ENCODE measurements at regions not wholly inside any gene's neighbourhood (a gene's known extent, or its start where the extent isn't known, plus 50 kb on each side); places are given as distances from the start of the nearest gene placed in this dataset.

DNA sequence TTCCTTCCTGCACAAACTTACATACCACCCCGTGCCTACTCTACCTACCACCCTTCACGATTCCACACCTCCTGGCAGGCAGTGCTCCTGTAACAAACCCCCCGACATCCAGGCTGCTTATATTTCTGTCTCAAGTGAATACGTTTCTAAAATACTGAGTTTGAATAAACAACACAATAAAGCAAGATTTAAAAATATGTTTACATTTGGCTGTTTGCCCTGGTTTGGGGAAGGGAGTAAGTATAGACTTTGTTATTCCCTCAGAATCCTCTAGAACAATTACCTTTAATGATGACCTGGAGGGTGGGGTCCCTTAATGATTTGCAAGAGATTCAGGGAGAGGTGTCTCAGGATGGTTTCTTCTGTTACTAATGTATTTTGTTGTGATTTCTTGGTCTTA, 402.6 kb upstream of the TBL1XR1 start:
- Histone ChIP-seq H3K4me3 (no peak overlapping the region), H3K4me1 (peaks cover 19% of the 10 kb centered on the region), H3K27ac (no peak overlapping the region)

DNA sequence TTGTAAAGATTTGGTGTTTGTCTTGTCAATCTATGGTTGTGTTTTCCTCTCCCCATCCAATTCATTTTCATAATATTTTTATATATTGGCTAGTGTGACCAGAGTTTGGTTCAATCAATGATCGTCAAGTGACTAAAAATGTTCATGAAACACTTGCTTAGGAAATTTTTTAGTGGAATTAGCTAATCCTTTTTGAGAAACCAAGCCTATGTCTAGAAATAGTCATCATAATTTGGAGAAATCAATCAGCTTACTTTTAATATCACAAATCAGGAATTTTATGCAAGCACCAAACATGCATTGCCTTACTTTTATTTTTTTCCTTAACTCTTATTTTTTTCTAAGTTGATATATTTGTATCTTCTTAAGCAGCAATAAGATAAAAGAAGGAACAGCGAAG, 403.1 kb upstream of the TBL1XR1 start:
- Histone ChIP-seq H3K36me3 (no peaks in the 10 kb centered on the region), H3K4me3 (no peak overlapping the region), H3K27ac (no peak overlapping the region), H3K4me1 (peaks cover 19% of the 10 kb centered on the region), H3K9me3 (replicated peaks) (peaks cover 5% of the 10 kb centered on the region; the same call in 1 of the 2 replicates), H3K27me3 (no peaks in the 10 kb centered on the region)
- DNase-seq, result no peak

More for the DNA sequence above, 402.6 kb upstream of the TBL1XR1 start:
- no peak for DNase-seq
- H3K9me3 ChIP-seq (replicated peaks), result peaks cover under 1% of the 10 kb centered on the region; the same call in 1 of the 2 replicates
- no peaks in the 10 kb centered on the region for H3K36me3 ChIP-seq
- no peaks in the 10 kb centered on the region for H3K27me3 ChIP-seq

- Histone ChIP-seq H3K36me3 (no peaks in the 10 kb centered on the region), H3K4me1 (peaks cover 19% of the 10 kb centered on the region), H3K27ac (no peak overlapping the region), H3K27me3 (no peaks in the 10 kb centered on the region), H3K9me3 (replicated peaks) (peaks cover 5% of the 10 kb centered on the region; the same call in 1 of the 2 replicates), H3K4me3 (no peak overlapping the region)
- no peak for DNase-seq
Observed at GRCh38 chr3:177601152-177601551, 403.9 kb upstream of the TBL1XR1 start.

- DNase-seq, result no peak
- Histone ChIP-seq H3K4me1 (peaks cover 27% of the 10 kb centered on the region), H3K27ac (no peak overlapping the region)
Observed at GRCh38 chr3:177602601-177603147, 405.4 kb upstream of the TBL1XR1 start.

GRCh38 chr3:177603148-177603603, 405.9 kb upstream of the TBL1XR1 start:
- no peak overlapping the region; the same call in 1 of the 2 replicates for H3K27ac ChIP-seq
- H3K36me3 ChIP-seq, result no peaks in the 10 kb centered on the region
- peaks cover 5% of the 10 kb centered on the region; the same call in 1 of the 2 replicates for H3K9me3 ChIP-seq (replicated peaks)
- peak in 1 of 2 experiments; percentile 25 for DNase-seq
- peaks cover 25% of the 10 kb centered on the region for H3K4me1 ChIP-seq
- H3K4me3 ChIP-seq, result no peak overlapping the region
- H3K27me3 ChIP-seq, result no peaks in the 10 kb centered on the region

More at GRCh38 chr3:177602601-177603147, 405.4 kb upstream of the TBL1XR1 start:
- H3K27me3 ChIP-seq, result no peaks in the 10 kb centered on the region
- H3K36me3 ChIP-seq, result no peaks in the 10 kb centered on the region
- H3K9me3 ChIP-seq (replicated peaks), result peaks cover 5% of the 10 kb centered on the region; the same call in 1 of the 2 replicates
- no peak overlapping the region for H3K4me3 ChIP-seq

DNA sequence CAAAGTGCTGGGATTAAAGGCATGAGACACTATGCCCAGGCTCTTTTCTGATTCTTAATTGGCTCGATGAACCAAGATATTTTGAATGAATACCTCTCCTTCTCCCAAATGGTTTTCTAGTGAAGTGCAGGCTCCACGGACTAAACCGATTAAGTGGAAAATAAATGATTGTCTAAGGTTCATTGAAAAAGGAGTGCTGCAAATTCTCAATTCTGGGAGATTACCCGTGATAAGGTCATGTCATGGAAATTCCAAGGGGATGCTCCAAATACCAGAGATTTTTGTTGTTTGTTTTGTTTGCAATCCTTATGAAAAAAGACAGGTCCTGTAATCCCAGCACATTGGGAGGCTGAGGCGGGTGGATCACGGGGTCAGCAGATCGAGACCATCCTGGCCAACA, 406.9 kb upstream of the TBL1XR1 start:
- no peaks in the 10 kb centered on the region for H3K36me3 ChIP-seq
- no peak overlapping the region for H3K4me3 ChIP-seq
- no peak overlapping the region for H3K27ac ChIP-seq
- peaks cover 5% of the 10 kb centered on the region; the same call in 1 of the 2 replicates for H3K9me3 ChIP-seq (replicated peaks)
- no peaks in the 10 kb centered on the region for H3K27me3 ChIP-seq
- DNase-seq, result no peak
- peaks cover 25% of the 10 kb centered on the region for H3K4me1 ChIP-seq

DNA sequence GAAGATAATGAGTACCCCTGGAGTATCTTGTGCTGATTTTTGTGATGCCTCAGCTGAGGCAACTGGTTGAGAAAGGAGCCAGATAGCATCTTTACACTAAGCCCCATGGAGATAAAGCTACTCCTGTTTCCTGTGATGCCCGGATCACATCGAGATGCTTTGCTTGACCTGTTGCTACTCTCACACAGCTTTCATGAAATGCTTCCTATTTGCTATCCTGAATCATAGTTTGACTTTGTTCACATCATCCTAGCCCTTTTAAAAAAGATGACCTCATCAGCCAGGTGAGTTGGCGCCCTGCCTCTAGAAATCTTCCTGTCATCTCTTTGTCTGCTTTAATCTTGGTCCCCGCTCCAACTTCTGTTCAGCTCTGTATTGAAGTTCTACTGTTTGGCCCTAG, 409.6 kb upstream of the TBL1XR1 start:
- DNase-seq, result peak in 1 of 2 experiments; percentile 47
- peaks cover 5% of the 10 kb centered on the region; the same call in 1 of the 2 replicates for H3K9me3 ChIP-seq (replicated peaks)
- no peaks in the 10 kb centered on the region for H3K36me3 ChIP-seq
- H3K4me3 ChIP-seq, result no peak overlapping the region
- H3K27me3 ChIP-seq, result no peaks in the 10 kb centered on the region
- peaks cover 34% of the 10 kb centered on the region for H3K4me1 ChIP-seq
- H3K27ac ChIP-seq, result peak overlapping the region; percentile 9; the same call in 1 of the 2 replicates

DNA sequence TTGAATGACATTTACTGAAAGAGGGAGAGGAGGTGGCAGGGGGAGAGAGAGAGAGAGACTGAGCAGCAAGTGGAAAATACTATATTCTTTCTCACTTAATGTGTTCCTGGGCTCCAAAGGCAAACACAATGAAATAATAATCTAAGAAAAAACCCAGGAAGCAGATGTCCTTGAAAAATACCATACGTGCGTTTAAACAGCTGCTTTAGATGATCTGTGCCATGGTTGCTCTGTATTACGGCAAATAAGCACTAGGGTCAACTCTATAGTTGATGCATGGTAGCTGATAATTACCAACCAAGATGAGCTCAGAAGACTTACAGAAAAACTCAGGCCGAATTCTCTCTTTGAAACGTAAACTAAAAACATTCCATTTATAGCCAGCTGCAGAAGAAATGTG, 410.3 kb upstream of the TBL1XR1 start:
- H3K27ac ChIP-seq, result peak overlapping the region; percentile 9; the same call in 1 of the 2 replicates
- H3K36me3 ChIP-seq, result no peaks in the 10 kb centered on the region
- peaks cover 5% of the 10 kb centered on the region; the same call in 1 of the 2 replicates for H3K9me3 ChIP-seq (replicated peaks)
- no peak overlapping the region for H3K4me3 ChIP-seq
- peak in 1 of 2 experiments; percentile 36 for DNase-seq
- H3K27me3 ChIP-seq, result no peaks in the 10 kb centered on the region
- peaks cover 34% of the 10 kb centered on the region for H3K4me1 ChIP-seq

- H3K27ac ChIP-seq, result no peak overlapping the region
- no peak for DNase-seq
- peaks cover 25% of the 10 kb centered on the region for H3K4me1 ChIP-seq
- H3K9me3 ChIP-seq (replicated peaks), result peaks cover 5% of the 10 kb centered on the region; the same call in 1 of the 2 replicates
- H3K27me3 ChIP-seq, result no peaks in the 10 kb centered on the region
- no peaks in the 10 kb centered on the region for H3K36me3 ChIP-seq
- no peak overlapping the region for H3K4me3 ChIP-seq
Observed at GRCh38 chr3:177608443-177608842, 411.2 kb upstream of the TBL1XR1 start.

GRCh38 chr3:177609613-177610012, 412.3 kb upstream of the TBL1XR1 start:
- DNase-seq, result no peak
- H3K4me1 ChIP-seq, result peaks cover 24% of the 10 kb centered on the region
- H3K27ac ChIP-seq, result no peak overlapping the region
- no peaks in the 10 kb centered on the region for H3K27me3 ChIP-seq
- H3K36me3 ChIP-seq, result no peaks in the 10 kb centered on the region
- peaks cover 5% of the 10 kb centered on the region; the same call in 1 of the 2 replicates for H3K9me3 ChIP-seq (replicated peaks)
- H3K4me3 ChIP-seq, result no peak overlapping the region

GRCh38 chr3:177610262-177610661, 413.0 kb upstream of the TBL1XR1 start:
- Histone ChIP-seq H3K36me3 (no peaks in the 10 kb centered on the region), H3K9me3 (replicated peaks) (peaks cover under 1% of the 10 kb centered on the region; the same call in 1 of the 2 replicates), H3K27ac (no peak overlapping the region), H3K27me3 (no peaks in the 10 kb centered on the region), H3K4me3 (no peak overlapping the region), H3K4me1 (peaks cover 31% of the 10 kb centered on the region)
- DNase-seq, result no peak

DNA sequence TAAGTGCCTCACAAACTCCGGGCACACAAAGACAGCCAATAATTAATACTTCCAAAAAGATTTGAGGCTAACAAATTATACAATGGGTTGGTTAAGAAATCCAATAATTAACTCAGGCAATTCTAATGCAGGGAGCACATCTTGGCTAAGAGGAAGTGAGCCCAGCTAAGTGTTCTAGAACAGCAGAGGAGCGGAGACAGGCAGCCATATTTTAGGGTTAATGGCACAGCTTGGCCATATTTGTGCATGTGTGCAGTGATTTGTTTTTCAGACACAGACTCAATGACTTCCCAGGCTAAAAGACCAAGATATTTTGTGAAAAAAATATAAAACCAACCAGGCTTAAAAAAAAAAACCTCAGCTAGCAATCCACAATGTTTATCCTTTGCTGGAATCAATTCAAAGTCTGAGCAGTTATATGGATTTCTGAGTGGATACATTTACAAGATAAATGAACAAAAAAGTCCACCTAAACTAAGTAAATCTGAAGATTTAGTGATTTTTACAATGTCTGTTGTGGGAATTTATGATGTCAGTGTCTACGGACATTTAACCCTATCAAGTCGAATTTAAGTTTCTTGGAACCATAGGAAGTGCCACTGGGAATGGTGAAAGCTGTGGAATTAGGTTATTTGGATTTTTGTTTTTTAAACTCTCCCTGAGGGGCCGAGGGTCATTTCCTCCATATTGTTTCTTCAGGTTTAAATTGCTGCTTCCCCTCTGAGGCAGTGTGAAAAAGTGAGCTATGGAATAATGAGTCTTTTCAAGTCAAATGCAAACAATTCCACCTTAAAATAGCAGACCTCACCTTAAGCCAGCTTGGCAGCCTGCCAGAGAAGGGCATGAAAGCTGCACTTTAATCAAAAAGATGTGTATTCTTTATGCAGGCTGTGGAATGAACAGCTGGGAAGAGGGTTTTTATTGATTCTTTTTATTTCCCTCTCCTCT, 413.7 kb upstream of the TBL1XR1 start:
- peak overlapping the region; percentile 16; the same call in 1 of the 2 replicates for H3K27ac ChIP-seq
- H3K4me3 ChIP-seq, result peak overlapping the region; percentile 4; the same call in 1 of the 2 replicates
- peak; percentile 57 to 76 for DNase-seq
- no peaks in the 10 kb centered on the region for H3K36me3 ChIP-seq
- no peaks in the 10 kb centered on the region for H3K27me3 ChIP-seq
- peaks cover 32% of the 10 kb centered on the region for H3K4me1 ChIP-seq
- H3K9me3 ChIP-seq (replicated peaks), result no peaks in the 10 kb centered on the region; the same call in 1 of the 2 replicates

DNA sequence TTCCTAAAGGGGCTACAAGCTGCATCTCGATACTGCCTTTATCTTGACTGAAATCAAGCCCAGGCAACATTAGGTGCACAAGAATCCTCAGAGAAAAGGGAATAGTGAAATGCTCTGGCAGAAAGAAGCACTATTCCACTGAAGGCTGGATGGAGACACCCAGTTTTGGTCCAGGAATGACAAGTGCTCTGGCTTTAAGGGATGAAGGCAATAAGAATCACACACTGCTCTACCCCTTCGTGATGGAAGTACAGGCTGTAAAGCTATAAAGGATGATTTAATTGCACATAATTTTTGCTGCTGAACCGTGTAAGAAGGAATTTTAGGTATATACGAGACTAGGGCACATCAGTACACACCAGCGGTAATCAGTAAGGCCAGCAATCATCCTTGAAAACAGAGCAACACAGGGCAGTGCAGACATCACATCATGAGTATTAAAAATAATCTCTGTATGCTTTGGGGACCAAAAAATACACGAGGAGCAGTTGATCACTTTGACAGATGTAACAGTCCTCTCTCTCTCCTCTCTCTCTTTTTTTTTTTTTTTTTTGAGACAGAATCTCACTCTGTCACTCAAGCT, 414.6 kb upstream of the TBL1XR1 start:
- DNase-seq, result no peak
- H3K27me3 ChIP-seq, result no peaks in the 10 kb centered on the region
- H3K4me3 ChIP-seq, result no peak overlapping the region; the same call in 1 of the 2 replicates
- H3K27ac ChIP-seq, result peak overlapping the region; percentile 16; the same call in 1 of the 2 replicates
- no peaks in the 10 kb centered on the region for H3K36me3 ChIP-seq
- H3K4me1 ChIP-seq, result peaks cover 29% of the 10 kb centered on the region
- H3K9me3 ChIP-seq (replicated peaks), result no peaks in the 10 kb centered on the region; the same call in 1 of the 2 replicates

DNA sequence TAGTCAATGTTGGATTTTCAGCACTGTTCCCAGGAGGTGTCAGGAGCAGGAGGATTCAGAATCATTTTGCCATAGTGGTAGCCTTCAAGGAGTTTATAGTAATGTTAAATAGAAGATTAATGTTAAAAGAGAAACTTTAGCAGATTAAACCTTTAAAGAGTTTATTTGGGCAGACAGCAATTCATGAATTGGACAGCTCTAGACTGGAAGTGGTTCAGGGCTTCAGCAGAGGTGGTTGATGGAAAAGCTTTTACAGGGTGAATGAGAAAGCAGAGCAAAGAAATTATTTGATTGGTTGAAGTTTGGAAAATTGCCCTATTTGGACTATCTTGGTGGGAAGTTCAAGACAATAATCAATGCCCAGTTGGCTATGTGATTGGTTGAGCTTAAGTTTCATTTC, 416.6 kb upstream of the TBL1XR1 start:
- no peak overlapping the region for H3K4me3 ChIP-seq
- H3K9me3 ChIP-seq (replicated peaks), result no peaks in the 10 kb centered on the region; the same call in 1 of the 2 replicates
- H3K27me3 ChIP-seq, result no peaks in the 10 kb centered on the region
- no peaks in the 10 kb centered on the region for H3K36me3 ChIP-seq
- H3K27ac ChIP-seq, result no peak overlapping the region
- H3K4me1 ChIP-seq, result peaks cover 23% of the 10 kb centered on the region
- no peak for DNase-seq
